PFSK-1 (cell line): ENCODE measurements at regions not wholly inside any gene's neighbourhood (a gene's known extent, or its start where the extent isn't known, plus 50 kb on each side); places are given as distances from the start of the nearest gene placed in this dataset.

Experiments used
- FOXP2 ChIP-seq: optimal IDR thresholded peaks from 2 replicates; pipeline ENCODE3; 2011; ENCODE audit warnings: borderline replicate concordance, control low read depth, inconsistent platforms; ENCODE audit not compliant: insufficient read depth; ENCODE audit errors: extremely low read length, extremely low read depth
- POLR2AphosphoS5 ChIP-seq: IDR thresholded peaks from 2 replicates; pipeline ENCODE4 v1.6.1; 2012; ENCODE audit warnings: low read depth, mild to moderate bottlenecking, control low read depth, low read length, moderate library complexity
- REST ChIP-seq, 2 experiments: IDR thresholded peaks; 2 replicates each; pipeline versions ENCODE4 v1.6.1 to v1.8.0; 2011 to 2012; ENCODE audit warnings: low read depth in 2 of 2, low read length in 2 of 2, control low read depth in 1 of 2, inconsistent platforms in 1 of 2, mild to moderate bottlenecking in 1 of 2, moderate library complexity in 1 of 2; ENCODE audit not compliant: insufficient read depth in 1 of 2
- TAF1 ChIP-seq: IDR thresholded peaks from 2 replicates; pipeline ENCODE4 v1.6.1; 2012; ENCODE audit warnings: low read length, control low read depth, borderline replicate concordance; ENCODE audit not compliant: insufficient read depth

DNA sequence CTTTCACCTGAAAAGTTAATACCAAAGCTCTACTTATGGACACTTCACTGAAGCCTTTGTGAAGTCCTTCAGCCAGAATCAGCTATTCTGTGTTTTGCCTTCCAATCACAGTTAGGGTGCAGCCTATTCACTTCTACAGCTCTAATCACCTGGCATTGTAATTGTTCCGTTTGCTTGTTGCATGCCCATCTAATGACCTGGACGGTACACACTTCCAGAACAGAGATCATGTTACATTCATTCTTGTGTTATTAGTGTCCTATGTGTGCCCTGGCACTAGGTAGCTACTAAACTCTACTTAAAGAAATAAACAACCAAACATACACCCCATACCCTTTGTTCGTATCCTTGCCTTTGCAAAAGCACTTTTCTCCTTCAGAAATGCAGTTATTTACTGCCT lies 1162.9 kb upstream of the WWC1 start:
- TF ChIP-seq POLR2AphosphoS5 (no peak), TAF1 (no peak), FOXP2 (no peak), REST (IDR thresholded peaks at IDR 0.05; ENCODE audit: insufficient read depth in 1 of 2, low read depth in 2 of 2, low read length in 2 of 2) (no peak)
